GM23338 (cell line): ENCODE measurements at regions not wholly inside any gene's neighbourhood (a gene's known extent, or its start where the extent isn't known, plus 50 kb on each side); places are given as distances from the start of the nearest gene placed in this dataset.

Source experiments
- JUNB ChIP-seq: IDR thresholded peaks from one replicate; pipeline ENCODE4 v1.6.1; 2016; ENCODE audit warnings: antibody characterized with exemption; ENCODE audit not compliant: unreplicated experiment
- TF ChIP-seq, protein P1 (sequence below), 2 experiments: fragments of 200-600 bp in 1 of 2; sonication (generic) in 1 of 2; conservative IDR thresholded peaks; 2 replicates each; pipeline versions ENCODE4 v1.5.1 to v1.6.1; 2016 to 2017; ENCODE audit warnings: antibody characterized with exemption in 2 of 2, low read depth in 2 of 2, mild to moderate bottlenecking in 2 of 2, moderate library complexity in 1 of 2

GRCh38 chr7:8908889-8909288 is 475.5 kb downstream of the NXPH1 start:
- TF ChIP-seq, protein P1, sequence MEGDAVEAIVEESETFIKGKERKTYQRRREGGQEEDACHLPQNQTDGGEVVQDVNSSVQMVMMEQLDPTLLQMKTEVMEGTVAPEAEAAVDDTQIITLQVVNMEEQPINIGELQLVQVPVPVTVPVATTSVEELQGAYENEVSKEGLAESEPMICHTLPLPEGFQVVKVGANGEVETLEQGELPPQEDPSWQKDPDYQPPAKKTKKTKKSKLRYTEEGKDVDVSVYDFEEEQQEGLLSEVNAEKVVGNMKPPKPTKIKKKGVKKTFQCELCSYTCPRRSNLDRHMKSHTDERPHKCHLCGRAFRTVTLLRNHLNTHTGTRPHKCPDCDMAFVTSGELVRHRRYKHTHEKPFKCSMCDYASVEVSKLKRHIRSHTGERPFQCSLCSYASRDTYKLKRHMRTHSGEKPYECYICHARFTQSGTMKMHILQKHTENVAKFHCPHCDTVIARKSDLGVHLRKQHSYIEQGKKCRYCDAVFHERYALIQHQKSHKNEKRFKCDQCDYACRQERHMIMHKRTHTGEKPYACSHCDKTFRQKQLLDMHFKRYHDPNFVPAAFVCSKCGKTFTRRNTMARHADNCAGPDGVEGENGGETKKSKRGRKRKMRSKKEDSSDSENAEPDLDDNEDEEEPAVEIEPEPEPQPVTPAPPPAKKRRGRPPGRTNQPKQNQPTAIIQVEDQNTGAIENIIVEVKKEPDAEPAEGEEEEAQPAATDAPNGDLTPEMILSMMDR (conservative IDR thresholded peaks at IDR 0.05; ENCODE audit: low read depth in 2 of 2) = no peak
- TF ChIP-seq JUNB = no peak
